Panc1 (cell line): ENCODE measurements at regions not wholly inside any gene's neighbourhood (a gene's known extent, or its start where the extent isn't known, plus 50 kb on each side); places are given as distances from the start of the nearest gene placed in this dataset.

Source experiments
- ATAC-seq: fragments of 200-7000 bp; cut with Tn5 transposase; 2 replicates; pipeline ENCODE4 v1.9.1; 2020; ENCODE audit warnings: mild to moderate bottlenecking, moderate library complexity
- BruUV-seq: library from RNA; stranded (reverse); fragments of 400-500 nt; replicated peaks from 2 replicates; lab custom pipeline; 2021; lab: Mats Ljungman, UMichigan
- CTCF ChIA-PET: fragments of 300-600 bp; sonication (Branson Sonifier 250); formaldehyde crosslinking; loops from one replicate; lab custom pipeline; 2022; ENCODE audit warnings: antibody characterized with exemption; lab: Charles Lee
- POLR2A ChIA-PET: fragments of 300-600 bp; sonication (Branson Sonifier 250); formaldehyde crosslinking; loops from one replicate; lab custom pipeline; 2022; ENCODE audit warnings: antibody characterized with exemption; lab: Charles Lee
- DNase-seq: peaks from one replicate; pipeline ENCODE4 v3.0.0-alpha.2; 2010; ENCODE audit warnings: low read depth, low spot score
- H3K27ac ChIP-seq: 2 replicates; pipeline ENCODE4 v1.5.1; 2011; ENCODE audit warnings: mild to moderate bottlenecking, low read length, inconsistent platforms
- H3K27me3 ChIP-seq: fragments of 200-500 bp; sonication (Bioruptor generic); 2 replicates; pipeline ENCODE4 v1.6.0; 2014; ENCODE audit warnings: low read length, inconsistent platforms; ENCODE audit not compliant: control insufficient read depth, insufficient read depth
- H3K36me3 ChIP-seq: fragments of 200-500 bp; sonication (Bioruptor generic); 2 replicates; pipeline ENCODE4 v1.5.1; 2014; ENCODE audit warnings: inconsistent platforms, mild to moderate bottlenecking, low read length, moderate library complexity; ENCODE audit not compliant: control insufficient read depth, insufficient read depth
- H3K4me1 ChIP-seq: 2 replicates; pipeline ENCODE4 v1.5.1; 2011; ENCODE audit warnings: inconsistent platforms, mild to moderate bottlenecking, low read length, moderate library complexity; ENCODE audit not compliant: control insufficient read depth, insufficient read depth
- H3K4me3 ChIP-seq, 2 experiments: 2 replicates each; pipeline ENCODE4 v1.5.1; 2011 to 2012; ENCODE audit warnings: low read depth in 2 of 2, low read length in 2 of 2, mild to moderate bottlenecking in 2 of 2, inconsistent platforms in 1 of 2, moderate library complexity in 1 of 2
- H3K9me3 ChIP-seq: fragments of 200-500 bp; sonication (Bioruptor generic); 2 replicates; pipeline ENCODE4 v1.5.1; 2014; ENCODE audit warnings: low read depth, mild to moderate bottlenecking, inconsistent platforms, low read length, moderate library complexity; ENCODE audit not compliant: control insufficient read depth, insufficient read depth
- CTCF ChIP-seq: fragments of 450-650 bp; IDR thresholded peaks from 2 replicates; pipeline ENCODE4 v1.5.1; 2017; ENCODE audit warnings: mild to moderate bottlenecking
- POLR2AphosphoS5 ChIP-seq: IDR thresholded peaks from 2 replicates; pipeline ENCODE4 v1.6.1; 2012; ENCODE audit warnings: mild to moderate bottlenecking, low read depth, low read length, moderate library complexity
- REST ChIP-seq, 2 experiments: IDR thresholded peaks; 2 replicates each; pipeline ENCODE4 v1.6.1; 2011 to 2012; ENCODE audit warnings: low read depth in 2 of 2, control low read depth in 1 of 2, low read length in 1 of 2, mild to moderate bottlenecking in 1 of 2, moderate library complexity in 1 of 2; ENCODE audit not compliant: insufficient read depth in 1 of 2
- SIN3A ChIP-seq: IDR thresholded peaks from 2 replicates; pipeline ENCODE4 v1.6.1; 2012; ENCODE audit warnings: low read depth, mild to moderate bottlenecking, low read length, moderate library complexity, borderline replicate concordance; ENCODE audit not compliant: insufficient read depth
- TCF7L2 ChIP-seq: IDR thresholded peaks from 2 replicates; pipeline ENCODE4 v1.6.1; 2011; ENCODE audit warnings: mild to moderate bottlenecking, low read depth, low read length, inconsistent platforms
- in situ Hi-C: cut with HindIII; loops from 2 replicates; pipeline ENCODE4 v1.10.0; 2016; ENCODE audit warnings: low sequenced_read_pairs, low pct_unique_long_range_greater_than_20kb
- intact Hi-C: fragments of 100-400 bp; cut with micrococcal nuclease; formaldehyde crosslinking; loops from one replicate; pipeline ENCODE4 v1.10.0; 2022; ENCODE audit not compliant: unreplicated experiment

GRCh38 chr7:88431882-88432281, 125.2 kb upstream of the STEAP4 start:
- no peak overlapping the region for H3K27ac ChIP-seq
- intact Hi-C loops, result no loop called here
- H3K36me3 ChIP-seq, result no peaks in the 10 kb centered on the region
- TF ChIP-seq POLR2AphosphoS5 (no peak), SIN3A (no peak), TCF7L2 (no peak), CTCF (no peak), REST (IDR thresholded peaks at IDR 0.05; ENCODE audit: insufficient read depth in 1 of 2, low read depth in 2 of 2, low read length in 1 of 2) (no peak)
- no peak overlapping the region for H3K4me3 ChIP-seq
- POLR2A ChIA-PET, result no interaction called here
- BruUV-seq, result no TSS peak
- no peak for ATAC-seq
- no peaks in the 10 kb centered on the region for H3K4me1 ChIP-seq
- in situ Hi-C loops, result no loop called here
- no peaks in the 10 kb centered on the region for H3K27me3 ChIP-seq
- H3K9me3 ChIP-seq, result no peaks in the 10 kb centered on the region
- CTCF ChIA-PET, result no interaction called here
- no peak for DNase-seq

GRCh38 chr7:88429382-88429781, 122.7 kb upstream of the STEAP4 start:
- Histone ChIP-seq H3K9me3 (no peaks in the 10 kb centered on the region), H3K36me3 (no peaks in the 10 kb centered on the region), H3K4me1 (no peaks in the 10 kb centered on the region), H3K4me3 (no peak overlapping the region), H3K27ac (no peak overlapping the region), H3K27me3 (no peaks in the 10 kb centered on the region)
- BruUV-seq, result no TSS peak
- no peak for ATAC-seq
- TF ChIP-seq SIN3A, result no peak
- no peak for TF ChIP-seq REST (IDR thresholded peaks at IDR 0.05; ENCODE audit: insufficient read depth in 1 of 2, low read depth in 2 of 2, low read length in 1 of 2)
- TF ChIP-seq POLR2AphosphoS5, result no peak
- no peak for TF ChIP-seq TCF7L2
- no peak for TF ChIP-seq CTCF
- DNase-seq, result no peak
- intact Hi-C loops (no loop called here), in situ Hi-C loops (no loop called here)
- ChIA-PET POLR2A (no interaction called here), CTCF (no interaction called here)
